Fibroblast of mammary gland (primary cell): ENCODE measurements at regions not wholly inside any gene's neighbourhood (a gene's known extent, or its start where the extent isn't known, plus 50 kb on each side); places are given as distances from the start of the nearest gene placed in this dataset.
A peak's percentile ranks its signal among the peaks of the same experiment; 100 is the strongest.
"Not testable (repeated sequence)": the region's sequence is repeated elsewhere in the genome, so short reads cannot be mapped to it uniquely, and the experiment has no call there.

ENCODE experiments used
- DNase-seq: peaks from one replicate; pipeline ENCODE4 v3.0.0-alpha.2; 2010; ENCODE audit warnings: low read depth
- H3K4me3 ChIP-seq: 2 replicates; pipeline ENCODE4 v1.5.1; 2011; ENCODE audit warnings: low read depth, mild to moderate bottlenecking, low read length, moderate library complexity; ENCODE audit not compliant: control insufficient read depth
- CTCF ChIP-seq: conservative IDR thresholded peaks from 2 replicates; pipeline ENCODE4 v1.5.1; 2011; ENCODE audit warnings: low read depth, low read length, inconsistent platforms; ENCODE audit not compliant: control insufficient read depth, insufficient read depth

GRCh38 chr16:85229869-85230462 lies 117.7 kb upstream of the CIBAR2 start:
- no peak for DNase-seq
- no peak for TF ChIP-seq CTCF
- no peak overlapping the region for H3K4me3 ChIP-seq

GRCh38 chr16:85230764-85231383 lies 118.6 kb upstream of the CIBAR2 start:
- not testable (repeated sequence) for H3K4me3 ChIP-seq, DNase-seq

DNA sequence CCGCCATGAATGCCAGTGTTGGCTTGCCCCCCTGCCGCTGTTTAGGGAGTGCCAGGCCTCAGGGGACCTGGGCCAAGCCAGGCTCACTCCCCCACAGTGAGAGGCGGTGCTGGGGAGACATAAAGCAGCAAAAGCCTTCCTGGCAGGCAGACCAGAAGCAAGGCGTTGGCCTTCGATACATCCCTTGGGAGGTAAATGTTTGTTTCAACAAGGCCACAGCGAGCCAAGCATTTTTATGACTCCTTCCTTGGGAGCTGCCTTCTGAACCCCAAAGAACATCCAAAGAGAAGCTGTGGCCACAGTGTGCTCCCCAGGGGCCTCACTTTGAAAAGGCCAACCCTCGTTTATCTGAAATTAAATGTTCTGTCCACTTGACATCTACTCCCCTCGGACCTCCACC lies 119.7 kb upstream of the CIBAR2 start:
- no peak for TF ChIP-seq CTCF
- peak; percentile 61 for DNase-seq
- no peak overlapping the region for H3K4me3 ChIP-seq

- TF ChIP-seq CTCF, result no peak
- no peak overlapping the region for H3K4me3 ChIP-seq
- DNase-seq, result no peak
Measured at GRCh38 chr16:85232369-85233142, 120.3 kb upstream of the CIBAR2 start.

DNA sequence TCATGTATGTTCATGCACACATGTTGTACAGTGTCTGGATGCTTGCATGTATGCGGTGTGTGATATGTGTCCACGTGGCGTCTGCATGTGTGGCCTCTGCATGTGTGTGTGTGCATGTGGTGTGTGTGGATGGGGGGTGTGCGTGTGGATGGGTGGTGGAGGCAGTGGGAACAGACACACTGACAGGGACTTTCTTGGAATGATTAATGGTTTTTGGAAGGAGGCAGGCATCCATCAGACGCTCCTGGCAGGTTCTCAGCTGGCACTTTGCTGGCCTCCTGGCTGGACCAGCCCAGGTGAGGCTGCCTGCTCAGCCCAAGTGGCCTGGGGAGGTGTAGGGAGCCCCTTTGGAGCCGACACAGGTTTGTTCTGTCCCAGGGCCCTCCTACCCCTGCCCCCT lies 121.2 kb upstream of the CIBAR2 start:
- H3K4me3 ChIP-seq, result no peak overlapping the region
- DNase-seq, result no peak
- TF ChIP-seq CTCF, result no peak

DNA sequence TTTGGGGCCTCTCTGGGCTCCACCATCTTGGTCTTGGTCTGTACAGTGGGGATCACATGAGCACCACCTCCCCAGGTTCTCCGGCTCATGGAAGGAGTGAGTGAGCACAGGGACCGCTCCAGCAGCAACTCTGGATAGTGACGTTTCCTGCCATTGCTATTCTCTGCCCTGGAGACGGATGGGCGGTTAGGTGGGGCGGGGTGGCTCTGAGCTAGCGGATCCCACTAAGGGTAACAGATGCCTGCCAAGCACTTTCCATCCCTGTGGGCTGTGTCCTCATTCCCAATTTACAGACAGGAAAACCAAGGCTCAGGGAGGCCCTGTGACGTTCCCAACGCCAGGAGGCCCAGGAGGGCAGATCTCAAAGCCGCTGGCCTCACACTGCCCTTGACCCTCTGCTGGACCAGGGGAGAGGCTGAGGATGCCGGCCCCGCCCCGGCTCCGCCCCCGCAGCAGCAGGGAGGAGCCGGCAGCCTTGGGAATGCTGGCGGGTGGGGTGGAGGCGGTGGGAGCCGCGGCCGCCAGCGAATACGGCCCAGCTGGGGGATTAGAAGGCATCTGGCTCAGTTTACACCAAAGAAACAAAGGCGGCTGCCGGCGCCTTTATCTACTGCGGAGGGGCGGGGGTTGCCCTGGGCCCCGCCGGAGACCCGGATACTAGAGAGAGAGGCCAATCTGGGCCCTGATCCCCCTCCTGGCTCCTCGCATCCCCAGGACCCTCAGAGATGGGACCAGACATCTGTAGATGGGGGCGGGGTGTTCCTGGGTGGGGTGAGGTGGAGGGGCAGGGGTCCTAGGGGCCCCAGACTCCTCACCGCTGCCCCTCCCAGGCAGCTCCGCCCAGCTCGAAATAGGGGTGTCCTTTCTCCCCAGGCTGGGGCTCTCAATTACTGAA lies 122.3 kb upstream of the CIBAR2 start:
- DNase-seq, result peak; percentile 72
- H3K4me3 ChIP-seq, result peak overlapping the region; percentile 22
- TF ChIP-seq CTCF, result no peak
